Fibroblast of lung (primary cell): ENCODE measurements at regions not wholly inside any gene's neighbourhood (a gene's known extent, or its start where the extent isn't known, plus 50 kb on each side); places are given as distances from the start of the nearest gene placed in this dataset.

ENCODE experiments used
- EZH2 ChIP-seq: IDR thresholded peaks from 2 replicates; pipeline ENCODE4 v1.5.1; 2012; ENCODE audit warnings: low read length, control low read depth, mild to moderate bottlenecking; ENCODE audit errors: missing control alignments
- TF ChIP-seq, protein P1 (sequence below), 2 donors: IDR thresholded peaks in 1 of 2; conservative IDR thresholded peaks in 1 of 2; 1 replicate in 1 of 2; 2 replicates in 1 of 2; pipeline ENCODE4 v1.5.1; 2011 to 2012; ENCODE audit warnings: low read length in 2 of 2, control low read depth in 1 of 2, inconsistent platforms in 1 of 2, low read depth in 1 of 2, mild to moderate bottlenecking in 1 of 2

DNA sequence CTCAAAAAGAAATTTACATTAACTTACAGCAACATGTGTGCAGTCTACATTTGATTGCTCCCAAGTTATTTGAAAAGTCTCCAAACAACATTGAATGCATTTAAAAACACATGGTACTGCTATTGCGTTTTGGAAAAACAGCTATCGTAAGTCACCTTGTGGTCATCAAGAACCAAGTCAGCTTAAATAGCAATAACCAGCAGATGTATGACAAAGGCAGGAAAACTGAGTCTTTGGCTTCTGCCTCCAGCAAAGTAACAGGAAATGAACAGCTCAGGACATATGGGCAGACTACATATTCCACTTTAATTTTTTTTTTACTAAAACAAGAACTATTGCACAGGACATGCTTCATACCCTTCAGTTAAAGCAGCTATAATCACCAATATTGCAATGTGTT lies 580.6 kb upstream of the SPRY2 start:
- TF ChIP-seq EZH2: no peak
- TF ChIP-seq, protein P1, sequence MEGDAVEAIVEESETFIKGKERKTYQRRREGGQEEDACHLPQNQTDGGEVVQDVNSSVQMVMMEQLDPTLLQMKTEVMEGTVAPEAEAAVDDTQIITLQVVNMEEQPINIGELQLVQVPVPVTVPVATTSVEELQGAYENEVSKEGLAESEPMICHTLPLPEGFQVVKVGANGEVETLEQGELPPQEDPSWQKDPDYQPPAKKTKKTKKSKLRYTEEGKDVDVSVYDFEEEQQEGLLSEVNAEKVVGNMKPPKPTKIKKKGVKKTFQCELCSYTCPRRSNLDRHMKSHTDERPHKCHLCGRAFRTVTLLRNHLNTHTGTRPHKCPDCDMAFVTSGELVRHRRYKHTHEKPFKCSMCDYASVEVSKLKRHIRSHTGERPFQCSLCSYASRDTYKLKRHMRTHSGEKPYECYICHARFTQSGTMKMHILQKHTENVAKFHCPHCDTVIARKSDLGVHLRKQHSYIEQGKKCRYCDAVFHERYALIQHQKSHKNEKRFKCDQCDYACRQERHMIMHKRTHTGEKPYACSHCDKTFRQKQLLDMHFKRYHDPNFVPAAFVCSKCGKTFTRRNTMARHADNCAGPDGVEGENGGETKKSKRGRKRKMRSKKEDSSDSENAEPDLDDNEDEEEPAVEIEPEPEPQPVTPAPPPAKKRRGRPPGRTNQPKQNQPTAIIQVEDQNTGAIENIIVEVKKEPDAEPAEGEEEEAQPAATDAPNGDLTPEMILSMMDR (conservative IDR thresholded peaks at IDR 0.05 in 1 of 2, IDR thresholded peaks at IDR 0.05 in 1 of 2; ENCODE audit: low read depth in 1 of 2, low read length in 2 of 2): no peak
